GM12801 (cell line): ENCODE measurements at regions not wholly inside any gene's neighbourhood (a gene's known extent, or its start where the extent isn't known, plus 50 kb on each side); places are given as distances from the start of the nearest gene placed in this dataset.

ENCODE experiments used
- CTCF ChIP-seq: IDR thresholded peaks from one replicate; pipeline ENCODE4 v1.5.1; 2011; ENCODE audit warnings: control low read depth; ENCODE audit not compliant: insufficient read length; ENCODE audit errors: extremely low read depth

GRCh38 chr15:79644091-79644490, 212.0 kb downstream of the MINAR1 start:
- TF ChIP-seq CTCF: no peak

- no peak for TF ChIP-seq CTCF
Measured at GRCh38 chr15:79653533-79653932, 221.4 kb downstream of the MINAR1 start.

- TF ChIP-seq CTCF: no peak
Measured at GRCh38 chr15:79656151-79657000, 224.2 kb downstream of the MINAR1 start.

- TF ChIP-seq CTCF: no peak
Measured at GRCh38 chr15:79657722-79658121, 225.6 kb downstream of the MINAR1 start.

- no peak for TF ChIP-seq CTCF
Measured at GRCh38 chr15:79659691-79660090, 227.6 kb downstream of the MINAR1 start.

GRCh38 chr15:79661411-79661810, 229.3 kb downstream of the MINAR1 start:
- no peak for TF ChIP-seq CTCF

GRCh38 chr15:79673416-79674123, 223.2 kb downstream of the MTHFS start:
- no peak for TF ChIP-seq CTCF
